ENCODE measurements at regions not wholly inside any gene's neighbourhood (a gene's known extent, or its start where the extent isn't known, plus 50 kb on each side); places are given as distances from the start of the nearest gene placed in this dataset.

DNA sequence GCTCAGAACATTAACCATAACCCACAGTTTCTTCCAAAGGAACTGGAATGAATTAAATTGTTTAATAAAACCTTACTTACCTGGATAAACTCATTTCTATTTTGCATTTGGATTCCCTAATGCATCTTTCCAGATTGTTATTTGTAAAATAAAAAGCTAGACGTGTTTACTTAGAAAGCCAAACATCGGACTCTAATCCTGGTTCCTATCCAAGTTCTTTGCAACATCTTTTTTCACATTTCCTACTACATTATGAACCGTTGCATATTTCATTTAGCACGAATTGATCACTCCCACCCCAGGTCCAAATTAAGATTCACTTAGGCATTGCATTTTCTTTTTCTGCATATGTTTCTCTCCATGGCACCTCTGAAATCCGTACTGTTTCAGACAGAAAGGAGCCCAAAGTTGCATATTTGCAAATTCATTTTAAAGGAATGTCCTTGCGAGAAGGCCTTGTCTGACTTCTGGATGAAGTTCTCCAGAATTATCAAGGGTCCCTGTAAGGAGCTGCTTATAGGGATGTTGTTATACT, 164.4 kb upstream of the GSC start:
- Histone ChIP-seq H3K4me3 (ENCODE audit: low read depth in 1 of 2, low read length in 2 of 2) (no peak overlapping the region), H3K9me3 (ENCODE audit: control insufficient read depth in 1 of 2, low read length in 2 of 2) (no peaks in the 10 kb centered on the region), H3K27me3 (ENCODE audit: low read depth, low read length) (no peaks in the 10 kb centered on the region), H3K4me1 (ENCODE audit: control insufficient read depth in 1 of 2, insufficient read depth in 2 of 2, low read length in 2 of 2) (peaks cover 5 to 24% of the 10 kb centered on the region in 2 donors), H3K27ac (ENCODE audit: low read length) (no peak overlapping the region), H3K36me3 (ENCODE audit: control insufficient read depth in 1 of 2, insufficient read depth in 2 of 2, low read length in 2 of 2) (no peaks in the 10 kb centered on the region)

- no peaks in the 10 kb centered on the region for H3K9me3 ChIP-seq (ENCODE audit: control insufficient read depth in 1 of 2, low read length in 2 of 2)
- no peak overlapping the region for H3K27ac ChIP-seq (ENCODE audit: low read length)
- no peak overlapping the region for H3K4me3 ChIP-seq (ENCODE audit: low read depth in 1 of 2, low read length in 2 of 2)
- no peaks in the 10 kb centered on the region for H3K27me3 ChIP-seq (ENCODE audit: low read depth, low read length)
- peaks cover 5 to 24% of the 10 kb centered on the region in 2 donors for H3K4me1 ChIP-seq (ENCODE audit: control insufficient read depth in 1 of 2, insufficient read depth in 2 of 2, low read length in 2 of 2)
- no peaks in the 10 kb centered on the region for H3K36me3 ChIP-seq (ENCODE audit: control insufficient read depth in 1 of 2, insufficient read depth in 2 of 2, low read length in 2 of 2)
These were observed 163.6 kb upstream of the GSC start for GRCh38 chr14:94933486-94933885.

- H3K27ac ChIP-seq (ENCODE audit: low read length): no peak overlapping the region
- no peaks in the 10 kb centered on the region for H3K27me3 ChIP-seq (ENCODE audit: low read depth, low read length)
- no peaks in the 10 kb centered on the region for H3K36me3 ChIP-seq (ENCODE audit: control insufficient read depth in 1 of 2, insufficient read depth in 2 of 2, low read length in 2 of 2)
- peaks cover 3 to 24% of the 10 kb centered on the region in 2 donors for H3K4me1 ChIP-seq (ENCODE audit: control insufficient read depth in 1 of 2, insufficient read depth in 2 of 2, low read length in 2 of 2)
- H3K4me3 ChIP-seq (ENCODE audit: low read depth in 1 of 2, low read length in 2 of 2): no peak overlapping the region
- no peaks in the 10 kb centered on the region for H3K9me3 ChIP-seq (ENCODE audit: control insufficient read depth in 1 of 2, low read length in 2 of 2)
These were observed 162.7 kb upstream of the GSC start for GRCh38 chr14:94932589-94932988.

DNA sequence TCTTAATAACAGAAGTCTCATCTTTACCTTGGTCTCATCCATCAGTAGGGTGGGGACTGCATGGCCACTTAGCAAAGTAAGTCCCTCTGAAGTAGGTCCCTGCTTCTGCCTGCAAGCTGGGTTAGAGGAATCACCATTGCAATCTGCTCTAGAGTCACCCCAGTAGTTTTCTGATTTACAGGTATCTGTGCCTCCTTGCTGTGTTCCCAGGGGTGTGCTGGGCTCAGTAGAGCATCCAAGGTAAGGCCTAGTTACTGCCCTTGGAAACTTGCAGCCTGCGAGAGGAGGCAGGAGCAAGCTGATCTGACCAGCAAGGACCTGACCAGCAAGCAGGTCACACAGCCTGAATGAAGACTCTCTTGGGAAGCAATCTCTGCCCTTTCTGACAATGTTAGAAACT, 160.8 kb upstream of the GSC start:
- H3K9me3 ChIP-seq (ENCODE audit: control insufficient read depth in 1 of 2, low read length in 2 of 2): no peaks in the 10 kb centered on the region
- no peaks in the 10 kb centered on the region for H3K27me3 ChIP-seq (ENCODE audit: low read depth, low read length)
- no peak overlapping the region for H3K27ac ChIP-seq (ENCODE audit: low read length)
- no peak overlapping the region for H3K4me3 ChIP-seq (ENCODE audit: low read depth in 1 of 2, low read length in 2 of 2)
- no peaks in the 10 kb centered on the region for H3K36me3 ChIP-seq (ENCODE audit: control insufficient read depth in 1 of 2, insufficient read depth in 2 of 2, low read length in 2 of 2)
- H3K4me1 ChIP-seq (ENCODE audit: control insufficient read depth in 1 of 2, insufficient read depth in 2 of 2, low read length in 2 of 2): peaks cover 0 to 14% of the 10 kb centered on the region in 2 donors

GRCh38 chr14:94929354-94929753, 159.4 kb upstream of the GSC start:
- Histone ChIP-seq H3K36me3 (ENCODE audit: control insufficient read depth in 1 of 2, insufficient read depth in 2 of 2, low read length in 2 of 2) (no peaks in the 10 kb centered on the region), H3K27ac (ENCODE audit: low read length) (no peak overlapping the region), H3K9me3 (ENCODE audit: control insufficient read depth in 1 of 2, low read length in 2 of 2) (no peaks in the 10 kb centered on the region), H3K27me3 (ENCODE audit: low read depth, low read length) (no peaks in the 10 kb centered on the region), H3K4me1 (ENCODE audit: control insufficient read depth in 1 of 2, insufficient read depth in 2 of 2, low read length in 2 of 2) (peaks cover 0 to 7% of the 10 kb centered on the region in 2 donors), H3K4me3 (ENCODE audit: low read depth in 1 of 2, low read length in 2 of 2) (no peak overlapping the region)

GRCh38 chr14:94926176-94926575, 156.3 kb upstream of the GSC start:
- no peak overlapping the region for H3K4me3 ChIP-seq (ENCODE audit: low read depth in 1 of 2, low read length in 2 of 2)
- no peaks in the 10 kb centered on the region for H3K4me1 ChIP-seq (ENCODE audit: control insufficient read depth in 1 of 2, insufficient read depth in 2 of 2, low read length in 2 of 2)
- no peaks in the 10 kb centered on the region for H3K36me3 ChIP-seq (ENCODE audit: control insufficient read depth in 1 of 2, insufficient read depth in 2 of 2, low read length in 2 of 2)
- no peaks in the 10 kb centered on the region for H3K27me3 ChIP-seq (ENCODE audit: low read depth, low read length)
- no peaks in the 10 kb centered on the region for H3K9me3 ChIP-seq (ENCODE audit: control insufficient read depth in 1 of 2, low read length in 2 of 2)
- no peak overlapping the region for H3K27ac ChIP-seq (ENCODE audit: low read length)

DNA sequence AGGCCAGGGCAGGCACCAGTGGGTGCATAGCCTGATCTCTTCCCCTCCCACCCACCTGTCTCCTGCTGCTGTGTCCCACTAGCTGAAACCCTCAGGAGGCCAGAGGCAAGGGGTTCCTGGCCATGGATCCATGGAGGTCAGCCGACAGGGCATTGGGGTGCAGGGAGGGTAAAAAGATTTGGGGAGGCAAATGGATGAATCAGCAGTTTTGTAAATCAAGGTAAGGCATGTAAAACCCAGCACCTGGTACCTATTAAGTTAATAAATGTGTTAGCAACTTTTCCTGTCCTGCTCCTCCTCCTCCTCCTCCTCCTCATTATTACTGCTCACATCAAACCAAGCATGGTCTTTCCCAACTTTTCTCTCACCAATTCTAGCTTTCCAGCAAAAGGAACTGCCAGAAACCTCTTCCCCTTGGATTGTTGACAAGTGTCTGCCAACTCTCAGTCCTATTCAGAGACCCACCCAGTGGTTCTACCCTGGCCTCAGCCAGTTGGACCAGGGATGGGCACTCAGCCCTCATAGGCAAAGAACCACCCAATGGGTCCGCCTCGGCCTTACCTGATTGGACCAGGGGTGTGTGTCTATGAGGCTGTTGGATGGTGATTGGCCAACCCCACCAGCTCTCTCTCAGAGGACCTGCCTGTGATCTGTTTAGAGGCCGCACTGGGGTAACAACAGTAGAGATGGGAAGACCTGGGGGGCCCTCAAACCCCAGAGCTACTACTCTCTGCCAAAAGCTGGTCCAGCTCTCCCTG, 155.7 kb upstream of the GSC start:
- Histone ChIP-seq H3K9me3 (ENCODE audit: control insufficient read depth in 1 of 2, low read length in 2 of 2) (no peaks in the 10 kb centered on the region), H3K27me3 (ENCODE audit: low read depth, low read length) (no peaks in the 10 kb centered on the region), H3K36me3 (ENCODE audit: control insufficient read depth in 1 of 2, insufficient read depth in 2 of 2, low read length in 2 of 2) (no peaks in the 10 kb centered on the region), H3K4me3 (ENCODE audit: low read depth in 1 of 2, low read length in 2 of 2) (no peak overlapping the region), H3K27ac (ENCODE audit: low read length) (no peak overlapping the region), H3K4me1 (ENCODE audit: control insufficient read depth in 1 of 2, insufficient read depth in 2 of 2, low read length in 2 of 2) (no peaks in the 10 kb centered on the region)

- Histone ChIP-seq H3K9me3 (ENCODE audit: control insufficient read depth in 1 of 2, low read length in 2 of 2) (no peaks in the 10 kb centered on the region), H3K36me3 (ENCODE audit: control insufficient read depth in 1 of 2, insufficient read depth in 2 of 2, low read length in 2 of 2) (no peaks in the 10 kb centered on the region), H3K27me3 (ENCODE audit: low read depth, low read length) (no peaks in the 10 kb centered on the region), H3K4me1 (ENCODE audit: control insufficient read depth in 1 of 2, insufficient read depth in 2 of 2, low read length in 2 of 2) (no peaks in the 10 kb centered on the region), H3K27ac (ENCODE audit: low read length) (no peak overlapping the region), H3K4me3 (ENCODE audit: low read depth in 1 of 2, low read length in 2 of 2) (no peak overlapping the region)
These were observed 154.3 kb upstream of the GSC start for GRCh38 chr14:94924189-94924588.

GRCh38 chr14:94923786-94924185, 153.9 kb upstream of the GSC start:
- H3K9me3 ChIP-seq (ENCODE audit: control insufficient read depth in 1 of 2, low read length in 2 of 2): no peaks in the 10 kb centered on the region
- no peak overlapping the region for H3K27ac ChIP-seq (ENCODE audit: low read length)
- H3K4me3 ChIP-seq (ENCODE audit: low read depth in 1 of 2, low read length in 2 of 2): no peak overlapping the region
- no peaks in the 10 kb centered on the region for H3K4me1 ChIP-seq (ENCODE audit: control insufficient read depth in 1 of 2, insufficient read depth in 2 of 2, low read length in 2 of 2)
- no peaks in the 10 kb centered on the region for H3K36me3 ChIP-seq (ENCODE audit: control insufficient read depth in 1 of 2, insufficient read depth in 2 of 2, low read length in 2 of 2)
- H3K27me3 ChIP-seq (ENCODE audit: low read depth, low read length): no peaks in the 10 kb centered on the region

DNA sequence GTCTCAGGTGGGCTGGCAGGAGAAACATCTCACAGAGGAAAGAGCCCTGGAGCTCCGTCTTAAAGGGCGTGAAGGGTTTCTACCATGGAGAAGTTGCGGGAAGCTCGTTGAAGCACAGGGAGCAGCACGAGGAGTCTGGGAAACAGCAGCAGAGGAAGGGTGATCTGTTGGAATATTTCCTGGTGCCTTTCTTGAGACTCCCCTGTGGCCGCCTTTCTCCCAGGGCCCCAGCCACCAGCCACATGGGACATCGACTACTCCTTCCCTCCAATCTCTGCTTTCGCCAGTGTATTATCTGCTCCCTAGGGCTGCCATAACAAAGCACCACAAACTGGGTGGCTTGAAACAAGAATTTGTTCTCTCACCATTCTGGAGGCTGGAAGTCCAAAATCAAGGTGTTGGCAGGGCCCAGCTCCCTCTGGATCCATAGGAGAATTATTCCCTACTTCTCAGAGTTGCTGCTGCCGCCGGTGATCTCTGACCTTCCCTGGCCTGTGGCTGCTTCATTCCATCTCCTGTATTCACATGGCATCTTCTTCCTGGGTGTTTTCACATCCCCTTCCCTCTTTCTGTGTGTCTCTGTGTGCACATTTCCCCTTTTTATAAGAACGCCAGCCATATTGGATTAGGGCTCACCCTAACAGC, 152.8 kb upstream of the GSC start:
- H3K27me3 ChIP-seq (ENCODE audit: low read depth, low read length): no peaks in the 10 kb centered on the region
- H3K4me3 ChIP-seq (ENCODE audit: low read depth in 1 of 2, low read length in 2 of 2): no peak overlapping the region
- H3K4me1 ChIP-seq (ENCODE audit: control insufficient read depth in 1 of 2, insufficient read depth in 2 of 2, low read length in 2 of 2): no peaks in the 10 kb centered on the region
- H3K36me3 ChIP-seq (ENCODE audit: control insufficient read depth in 1 of 2, insufficient read depth in 2 of 2, low read length in 2 of 2): no peaks in the 10 kb centered on the region
- H3K9me3 ChIP-seq (ENCODE audit: control insufficient read depth in 1 of 2, low read length in 2 of 2): no peaks in the 10 kb centered on the region
- H3K27ac ChIP-seq (ENCODE audit: low read length): no peak overlapping the region

DNA sequence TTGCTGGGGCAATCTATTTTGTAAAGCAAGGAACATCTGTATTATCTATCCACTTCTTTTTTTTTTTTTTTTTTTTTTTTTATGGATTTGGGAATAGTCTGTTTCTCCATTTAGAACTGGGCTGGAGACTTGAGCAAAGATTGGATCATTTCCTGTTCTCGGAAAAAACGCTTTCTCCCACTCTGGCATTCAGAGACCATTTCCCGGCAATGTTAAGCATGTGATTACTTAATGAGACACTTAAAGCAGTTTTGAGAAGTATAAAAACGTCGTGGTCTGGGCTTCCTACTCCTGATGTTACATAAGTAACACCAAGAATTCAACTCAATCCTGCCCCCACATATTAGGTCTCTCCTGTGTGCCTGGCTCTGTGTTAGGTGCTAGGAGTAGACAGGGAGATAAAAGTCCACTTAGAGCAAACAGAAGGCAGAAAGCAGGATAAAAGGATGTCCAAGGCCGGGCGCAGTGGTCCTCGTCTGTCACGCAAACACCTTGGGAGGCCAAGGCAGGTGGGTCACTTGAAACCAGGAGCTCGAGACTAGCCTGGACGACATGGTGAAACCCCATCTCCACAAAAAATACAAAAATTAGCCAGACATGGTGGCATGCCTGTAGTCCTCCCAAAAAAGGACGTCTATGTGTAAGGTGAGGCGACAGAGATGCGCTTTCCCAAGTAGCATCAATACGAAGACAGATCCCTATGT, 152.1 kb upstream of the GSC start:
- H3K4me3 ChIP-seq (ENCODE audit: low read depth in 1 of 2, low read length in 2 of 2): no peak overlapping the region
- no peak overlapping the region for H3K27ac ChIP-seq (ENCODE audit: low read length)
- H3K36me3 ChIP-seq (ENCODE audit: control insufficient read depth in 1 of 2, insufficient read depth in 2 of 2, low read length in 2 of 2): no peaks in the 10 kb centered on the region
- H3K9me3 ChIP-seq (ENCODE audit: control insufficient read depth in 1 of 2, low read length in 2 of 2): no peaks in the 10 kb centered on the region
- H3K4me1 ChIP-seq (ENCODE audit: control insufficient read depth in 1 of 2, insufficient read depth in 2 of 2, low read length in 2 of 2): no peaks in the 10 kb centered on the region
- H3K27me3 ChIP-seq (ENCODE audit: low read depth, low read length): no peaks in the 10 kb centered on the region
